NCI-H1930 (cell line): ENCODE measurements at regions not wholly inside any gene's neighbourhood (a gene's known extent, or its start where the extent isn't known, plus 50 kb on each side); places are given as distances from the start of the nearest gene placed in this dataset.
"Not testable (repeated sequence)": the region's sequence is repeated elsewhere in the genome, so short reads cannot be mapped to it uniquely, and the experiment has no call there.

Experiments
- DNase-seq, 2 experiments: peaks; one replicate each; lab custom pipeline; 2025; lab: John Stamatoyannopoulos, UW

- not testable (repeated sequence) for DNase-seq
Measured at GRCh38 chr12:88368077-88368476, 212.2 kb downstream of the KITLG start.

- DNase-seq: no peak
Measured at GRCh38 chr12:88371416-88372183, 208.7 kb downstream of the KITLG start.

- DNase-seq: no peak
Measured at GRCh38 chr12:88375306-88376305, 204.7 kb downstream of the KITLG start.

GRCh38 chr12:88377973-88378372 is 202.3 kb downstream of the KITLG start:
- no peak for DNase-seq

GRCh38 chr12:88381466-88381865 is 198.8 kb downstream of the KITLG start:
- no peak for DNase-seq

GRCh38 chr12:88383405-88383804 is 196.9 kb downstream of the KITLG start:
- no peak for DNase-seq

GRCh38 chr12:88388566-88389540 is 191.4 kb downstream of the KITLG start:
- no peak for DNase-seq

- DNase-seq: no peak
Measured at GRCh38 chr12:88390811-88391210, 189.5 kb downstream of the KITLG start.

- DNase-seq: no peak
Measured at GRCh38 chr12:88391556-88391955, 188.7 kb downstream of the KITLG start.

GRCh38 chr12:88393017-88393767 is 187.1 kb downstream of the KITLG start:
- no peak for DNase-seq

GRCh38 chr12:88398031-88398430 is 182.2 kb downstream of the KITLG start:
- DNase-seq: no peak

- DNase-seq: no peak
Measured at GRCh38 chr12:88399811-88400210, 180.5 kb downstream of the KITLG start.

GRCh38 chr12:88400302-88400701 is 180.0 kb downstream of the KITLG start:
- DNase-seq: no peak

GRCh38 chr12:88401155-88401554 is 179.1 kb downstream of the KITLG start:
- no peak for DNase-seq

GRCh38 chr12:88406905-88407304 is 173.4 kb downstream of the KITLG start:
- no peak for DNase-seq

GRCh38 chr12:88408823-88409222 is 171.4 kb downstream of the KITLG start:
- no peak for DNase-seq

- DNase-seq: no peak
Measured at GRCh38 chr12:88409257-88409656, 171.0 kb downstream of the KITLG start.

- DNase-seq: no peak
Measured at GRCh38 chr12:88411689-88412088, 168.6 kb downstream of the KITLG start.

- DNase-seq: no peak
Measured at GRCh38 chr12:88413646-88414045, 166.6 kb downstream of the KITLG start.

- no peak for DNase-seq
Measured at GRCh38 chr12:88416155-88416554, 164.1 kb downstream of the KITLG start.

GRCh38 chr12:88416786-88417185 is 163.5 kb downstream of the KITLG start:
- DNase-seq: no peak
